ENCODE measurements at regions not wholly inside any gene's neighbourhood (a gene's known extent, or its start where the extent isn't known, plus 50 kb on each side); places are given as distances from the start of the nearest gene placed in this dataset.
"Not testable (repeated sequence)": the region's sequence is repeated elsewhere in the genome, so short reads cannot be mapped to it uniquely, and the experiment has no call there.

- DNase-seq (ENCODE audit: extremely low read depth, low read depth, low spot score) = no peak
These were observed 648.4 kb upstream of the HTR2C start for GRCh38 chrX:113935518-113935917.

GRCh38 chrX:113933931-113934330 lies 650.0 kb upstream of the HTR2C start:
- no peak for DNase-seq (ENCODE audit: extremely low read depth, low read depth, low spot score)

- peak; percentile 20 for DNase-seq (ENCODE audit: extremely low read depth, low read depth, low spot score)
These were observed 654.9 kb upstream of the HTR2C start for GRCh38 chrX:113929004-113929403.

- no peak for DNase-seq (ENCODE audit: extremely low read depth, low read depth, low spot score)
These were observed 663.2 kb upstream of the HTR2C start for GRCh38 chrX:113920661-113921060.

- no peak for DNase-seq (ENCODE audit: extremely low read depth, low read depth, low spot score)
These were observed 664.5 kb upstream of the HTR2C start for GRCh38 chrX:113919387-113919786.

GRCh38 chrX:113906168-113906567 lies 677.7 kb upstream of the HTR2C start:
- no peak for DNase-seq (ENCODE audit: extremely low read depth, low read depth, low spot score)

- DNase-seq (ENCODE audit: extremely low read depth, low read depth, low spot score) = no peak
These were observed 691.0 kb upstream of the HTR2C start for GRCh38 chrX:113892891-113893290.

- no peak for DNase-seq (ENCODE audit: extremely low read depth, low read depth, low spot score)
These were observed 691.5 kb upstream of the HTR2C start for GRCh38 chrX:113892401-113892800.

- DNase-seq (ENCODE audit: extremely low read depth, low read depth, low spot score) = no peak
These were observed 710.8 kb upstream of the HTR2C start for GRCh38 chrX:113873056-113873455.

- DNase-seq (ENCODE audit: extremely low read depth, low read depth, low spot score) = no peak
These were observed 715.2 kb upstream of the HTR2C start for GRCh38 chrX:113868711-113869110.

GRCh38 chrX:113868177-113868576 lies 715.7 kb upstream of the HTR2C start:
- DNase-seq (ENCODE audit: extremely low read depth, low read depth, low spot score) = no peak

GRCh38 chrX:113849408-113849807 lies 734.5 kb upstream of the HTR2C start:
- DNase-seq (ENCODE audit: extremely low read depth, low read depth, low spot score) = no peak

GRCh38 chrX:113833096-113834055 lies 750.5 kb upstream of the HTR2C start:
- no peak for DNase-seq (ENCODE audit: extremely low read depth, low read depth, low spot score)

- no peak for DNase-seq (ENCODE audit: extremely low read depth, low read depth, low spot score)
These were observed 755.4 kb upstream of the HTR2C start for GRCh38 chrX:113828470-113828869.

- DNase-seq (ENCODE audit: extremely low read depth, low read depth, low spot score) = no peak
These were observed 765.5 kb upstream of the HTR2C start for GRCh38 chrX:113818346-113818745.

GRCh38 chrX:113804819-113805218 lies 779.1 kb upstream of the HTR2C start:
- no peak for DNase-seq (ENCODE audit: extremely low read depth, low read depth, low spot score)

- no peak for DNase-seq (ENCODE audit: extremely low read depth, low read depth, low spot score)
These were observed 779.6 kb upstream of the HTR2C start for GRCh38 chrX:113804291-113804690.

GRCh38 chrX:113802837-113803236 lies 781.0 kb upstream of the HTR2C start:
- DNase-seq (ENCODE audit: extremely low read depth, low read depth, low spot score) = no peak

GRCh38 chrX:113800955-113801354 lies 782.9 kb upstream of the HTR2C start:
- DNase-seq (ENCODE audit: extremely low read depth, low read depth, low spot score) = no peak

GRCh38 chrX:113793563-113793962 lies 790.3 kb upstream of the HTR2C start:
- DNase-seq (ENCODE audit: extremely low read depth, low read depth, low spot score) = no peak

- DNase-seq (ENCODE audit: extremely low read depth, low read depth, low spot score) = no peak
These were observed 792.9 kb upstream of the HTR2C start for GRCh38 chrX:113790987-113791386.

GRCh38 chrX:113784754-113785153 lies 799.1 kb upstream of the HTR2C start:
- not testable (repeated sequence) for DNase-seq (ENCODE audit: extremely low read depth, low read depth, low spot score)

GRCh38 chrX:113770806-113771205 lies 813.1 kb upstream of the HTR2C start:
- DNase-seq (ENCODE audit: extremely low read depth, low read depth, low spot score) = no peak
